Skeletal muscle tissue (tissue), 3 donors: ENCODE measurements at regions not wholly inside any gene's neighbourhood (a gene's known extent, or its start where the extent isn't known, plus 50 kb on each side); places are given as distances from the start of the nearest gene placed in this dataset.
"Not testable (repeated sequence)": the region's sequence is repeated elsewhere in the genome, so short reads cannot be mapped to it uniquely, and the experiment has no call there.

Experiments used
- H3K27ac ChIP-seq: one replicate; pipeline ENCODE4 v1.7.0; 2013; ENCODE audit warnings: mild to moderate bottlenecking, low read depth, low read length, inconsistent platforms
- H3K27me3 ChIP-seq, 3 donors: one replicate each; pipeline ENCODE4 v1.7.0; 2013; ENCODE audit warnings: low read length in 3 of 3; ENCODE audit not compliant: control insufficient read depth in 3 of 3, insufficient read depth in 3 of 3
- H3K36me3 ChIP-seq, 3 donors: one replicate each; pipeline ENCODE4 v1.7.0; 2013; ENCODE audit warnings: low read length in 3 of 3; ENCODE audit not compliant: control insufficient read depth in 3 of 3, insufficient read depth in 3 of 3
- H3K4me1 ChIP-seq, 3 donors: one replicate each; pipeline ENCODE4 v1.7.0; 2013; ENCODE audit warnings: low read length in 3 of 3, mild to moderate bottlenecking in 3 of 3; ENCODE audit not compliant: control insufficient read depth in 3 of 3, insufficient read depth in 3 of 3
- H3K4me3 ChIP-seq, 3 donors: one replicate each; pipeline ENCODE4 v1.7.0; 2013; ENCODE audit warnings: low read length in 3 of 3
- H3K9ac ChIP-seq, 3 donors: one replicate each; pipeline ENCODE4 v1.7.0; 2013; ENCODE audit warnings: low read length in 3 of 3, mild to moderate bottlenecking in 3 of 3, moderate library complexity in 2 of 3, low read depth in 1 of 3
- H3K9me3 ChIP-seq, 3 donors: one replicate each; pipeline ENCODE4 v1.7.0; 2013; ENCODE audit warnings: low read length in 3 of 3; ENCODE audit not compliant: control insufficient read depth in 3 of 3
- donor health status: Osteomylitis.

DNA sequence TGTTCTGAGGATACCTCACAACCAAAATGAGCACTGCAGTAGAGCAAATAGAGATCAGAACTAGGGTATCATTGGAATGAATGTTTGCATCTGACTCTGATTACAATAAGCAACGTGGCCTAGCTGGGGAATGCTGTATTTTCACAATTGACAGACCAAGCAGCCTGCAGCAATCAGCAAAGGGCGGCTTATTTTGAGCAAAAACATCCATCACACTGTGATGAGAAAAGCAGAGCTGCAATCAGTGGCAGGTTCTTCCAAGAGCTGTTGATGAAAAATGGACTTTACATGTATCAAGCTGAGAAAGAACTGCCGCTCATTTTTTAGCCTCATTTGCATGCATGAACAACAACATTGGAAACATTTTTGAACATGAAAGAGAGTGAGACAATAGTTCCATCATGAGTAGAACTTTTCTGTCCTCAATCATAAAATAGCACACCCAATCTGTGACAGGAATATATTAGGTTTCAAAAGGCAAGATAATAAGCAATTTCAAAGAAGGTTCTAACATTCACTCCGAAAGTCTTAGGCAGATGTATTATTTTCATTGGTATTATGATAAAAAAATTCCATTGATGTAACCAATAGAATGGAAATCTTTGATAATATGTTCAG is 249.7 kb upstream of the FBXO33 start:
- no peak overlapping the region for H3K9ac ChIP-seq
- H3K36me3 ChIP-seq = no peaks in the 10 kb centered on the region
- no peak overlapping the region for H3K27ac ChIP-seq
- no peaks in the 10 kb centered on the region for H3K9me3 ChIP-seq
- H3K4me3 ChIP-seq = no peak overlapping the region
- no peaks in the 10 kb centered on the region for H3K4me1 ChIP-seq
- no peaks in the 10 kb centered on the region for H3K27me3 ChIP-seq

DNA sequence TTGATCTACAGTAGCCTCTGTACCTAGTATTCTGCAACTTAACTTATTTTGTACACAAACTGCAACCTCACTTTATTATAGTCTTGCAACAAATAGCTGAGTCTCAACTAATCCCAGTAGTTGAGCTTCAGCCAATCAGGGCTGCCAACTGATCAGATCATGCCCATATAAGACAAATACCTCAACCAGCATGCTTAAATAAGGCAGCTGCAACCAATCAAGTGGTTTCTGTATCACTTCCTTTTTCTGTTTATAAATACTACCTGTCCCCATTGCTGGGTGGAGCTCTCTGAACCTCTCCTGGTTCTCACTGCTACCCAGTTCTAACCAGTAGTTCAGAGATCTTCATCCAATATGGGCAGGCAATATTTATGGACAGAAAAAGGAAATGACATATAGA is 248.5 kb upstream of the FBXO33 start:
- H3K27ac ChIP-seq = no peak overlapping the region
- H3K36me3 ChIP-seq = no peaks in the 10 kb centered on the region
- H3K4me3 ChIP-seq = no peak overlapping the region
- H3K4me1 ChIP-seq = no peaks in the 10 kb centered on the region
- no peaks in the 10 kb centered on the region for H3K9me3 ChIP-seq
- H3K9ac ChIP-seq = no peak overlapping the region
- no peaks in the 10 kb centered on the region for H3K27me3 ChIP-seq

DNA sequence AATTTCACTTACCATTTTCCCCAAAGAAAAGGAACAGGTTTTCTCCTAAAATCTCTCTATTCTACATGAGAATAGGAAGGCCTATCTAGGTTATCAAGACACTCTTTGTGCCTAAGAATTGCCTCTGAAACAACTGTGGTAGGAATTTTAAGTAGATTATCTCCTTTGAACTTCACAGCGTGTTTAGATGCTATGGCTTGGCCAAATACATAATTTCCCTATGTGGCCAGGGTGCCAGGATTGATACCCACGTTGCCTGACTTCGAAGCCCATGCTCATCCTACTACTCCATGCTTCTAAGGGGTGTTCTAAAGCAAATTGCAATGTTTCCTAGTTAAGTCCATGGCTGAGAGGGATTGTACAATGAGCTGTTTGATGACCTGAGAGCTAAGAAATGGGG is 241.5 kb upstream of the FBXO33 start:
- no peak overlapping the region for H3K9ac ChIP-seq
- no peak overlapping the region for H3K27ac ChIP-seq
- no peaks in the 10 kb centered on the region for H3K9me3 ChIP-seq
- no peaks in the 10 kb centered on the region for H3K4me1 ChIP-seq
- no peaks in the 10 kb centered on the region for H3K27me3 ChIP-seq
- no peak overlapping the region for H3K4me3 ChIP-seq
- H3K36me3 ChIP-seq = no peaks in the 10 kb centered on the region

DNA sequence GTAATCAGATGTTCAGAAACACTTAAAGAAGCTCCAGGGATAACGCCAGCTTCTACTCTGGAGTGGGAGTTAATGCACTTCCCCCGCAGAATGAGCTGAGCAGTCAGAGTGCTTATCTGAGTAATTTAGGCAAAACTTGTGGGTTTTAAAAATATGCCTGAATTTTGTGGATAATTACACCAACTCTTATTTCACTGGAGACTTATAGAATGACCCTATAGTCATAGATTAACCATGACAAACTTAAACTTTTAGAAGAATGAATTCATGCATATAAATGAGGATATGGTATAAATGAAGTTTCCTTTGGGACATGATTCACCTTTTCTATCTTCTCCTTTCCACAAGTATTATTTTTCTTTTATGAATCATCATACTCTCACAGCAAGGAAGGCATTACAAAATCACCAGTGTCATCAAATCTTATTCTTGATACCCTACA is 241.1 kb upstream of the FBXO33 start:
- H3K27me3 ChIP-seq = no peaks in the 10 kb centered on the region
- no peaks in the 10 kb centered on the region for H3K9me3 ChIP-seq

DNA sequence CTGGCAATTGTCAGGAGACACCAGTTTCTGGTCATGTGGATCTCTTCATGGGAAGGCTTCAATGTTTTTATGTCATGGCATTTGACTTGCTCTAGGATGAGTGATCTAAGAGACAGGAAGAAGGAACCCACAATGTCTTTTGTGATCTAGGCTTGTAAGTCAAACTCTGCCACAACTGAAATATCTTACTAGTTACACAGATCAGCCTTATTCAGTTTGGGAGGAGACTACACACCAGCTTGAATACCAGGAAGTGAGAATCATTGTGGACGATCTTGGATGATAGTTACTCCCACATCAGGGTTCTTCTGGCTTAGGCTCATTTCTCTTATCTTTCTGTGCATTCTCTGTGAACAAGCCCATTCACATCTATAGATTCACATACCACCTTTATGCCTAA is 236.2 kb upstream of the FBXO33 start:
- H3K4me3 ChIP-seq = no peak overlapping the region
- H3K4me1 ChIP-seq = no peaks in the 10 kb centered on the region
- no peaks in the 10 kb centered on the region for H3K36me3 ChIP-seq
- H3K9ac ChIP-seq = no peak overlapping the region
- no peaks in the 10 kb centered on the region for H3K27me3 ChIP-seq
- no peaks in the 10 kb centered on the region for H3K9me3 ChIP-seq
- no peak overlapping the region for H3K27ac ChIP-seq

More for the DNA sequence above, 241.1 kb upstream of the FBXO33 start:
- no peak overlapping the region for H3K4me3 ChIP-seq
- H3K9ac ChIP-seq = no peak overlapping the region
- no peak overlapping the region for H3K27ac ChIP-seq
- H3K36me3 ChIP-seq = no peaks in the 10 kb centered on the region
- no peaks in the 10 kb centered on the region for H3K4me1 ChIP-seq

DNA sequence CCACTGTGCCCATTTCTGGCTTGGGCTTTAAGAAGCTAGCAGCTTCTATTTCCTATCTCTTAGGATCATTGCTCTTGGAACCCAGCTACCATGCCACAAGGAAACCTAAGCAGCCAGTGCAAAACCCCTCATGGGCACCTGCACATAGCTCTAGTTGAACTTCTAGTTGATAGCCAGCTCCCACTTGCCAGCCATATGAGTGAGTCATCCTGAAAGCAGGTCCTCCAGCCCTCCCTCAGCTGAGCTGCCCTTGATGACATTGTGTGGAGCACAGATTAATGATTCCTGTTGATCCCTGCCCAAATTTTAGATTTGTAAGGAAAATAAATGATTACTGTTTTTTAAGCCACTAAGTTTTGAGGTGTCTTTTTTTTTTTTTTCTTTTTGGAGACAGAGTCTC is 234.2 kb upstream of the FBXO33 start:
- Histone ChIP-seq H3K9me3 (no peaks in the 10 kb centered on the region), H3K36me3 (no peaks in the 10 kb centered on the region), H3K4me1 (no peaks in the 10 kb centered on the region), H3K9ac (no peak overlapping the region), H3K27ac (no peak overlapping the region), H3K27me3 (no peaks in the 10 kb centered on the region), H3K4me3 (no peak overlapping the region)

DNA sequence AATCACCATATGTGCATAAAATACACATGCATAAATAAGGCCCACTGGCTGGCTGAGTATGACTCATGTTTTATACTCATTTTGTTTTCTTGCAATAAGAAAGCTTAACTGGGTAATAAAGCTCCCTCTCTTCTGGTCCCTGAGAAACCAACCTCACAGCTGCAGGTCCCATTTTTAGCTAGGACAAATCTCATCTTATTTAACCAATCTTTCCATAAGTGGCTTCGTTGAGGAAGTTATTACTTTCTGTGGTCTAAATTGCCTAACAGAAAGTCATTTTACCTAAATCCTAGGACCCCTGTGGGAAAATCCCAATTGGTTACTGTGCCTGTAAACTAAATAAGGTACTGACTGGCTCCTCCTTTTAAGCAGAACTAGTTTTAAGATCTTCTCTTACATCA is 232.8 kb upstream of the FBXO33 start:
- H3K27me3 ChIP-seq = no peaks in the 10 kb centered on the region
- H3K27ac ChIP-seq = no peak overlapping the region
- no peak overlapping the region for H3K9ac ChIP-seq
- H3K4me3 ChIP-seq = no peak overlapping the region
- H3K4me1 ChIP-seq = no peaks in the 10 kb centered on the region
- no peaks in the 10 kb centered on the region for H3K9me3 ChIP-seq
- H3K36me3 ChIP-seq = no peaks in the 10 kb centered on the region

DNA sequence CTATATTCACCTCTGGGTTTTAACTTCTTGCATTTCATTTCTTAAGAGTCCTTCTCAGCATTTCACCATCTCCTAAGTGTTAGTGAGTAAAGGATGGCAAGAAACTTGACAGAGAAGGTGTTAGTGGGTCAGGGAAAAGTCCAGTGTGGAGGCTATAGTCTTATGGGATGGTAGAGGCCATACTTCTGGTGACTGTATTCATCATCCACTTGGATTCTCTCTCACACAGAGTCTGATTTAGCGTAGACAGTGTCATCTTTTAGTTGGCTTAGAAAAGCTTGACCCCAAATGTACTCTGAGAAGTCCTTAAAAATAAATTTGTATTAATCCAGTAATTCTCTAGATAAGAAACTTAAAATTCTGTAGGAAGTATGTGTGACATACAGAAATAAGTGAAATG is 232.4 kb upstream of the FBXO33 start:
- no peaks in the 10 kb centered on the region for H3K27me3 ChIP-seq
- no peaks in the 10 kb centered on the region for H3K4me1 ChIP-seq
- H3K36me3 ChIP-seq = no peaks in the 10 kb centered on the region
- H3K4me3 ChIP-seq = no peak overlapping the region
- H3K9me3 ChIP-seq = no peaks in the 10 kb centered on the region
- H3K9ac ChIP-seq = no peak overlapping the region
- no peak overlapping the region for H3K27ac ChIP-seq

DNA sequence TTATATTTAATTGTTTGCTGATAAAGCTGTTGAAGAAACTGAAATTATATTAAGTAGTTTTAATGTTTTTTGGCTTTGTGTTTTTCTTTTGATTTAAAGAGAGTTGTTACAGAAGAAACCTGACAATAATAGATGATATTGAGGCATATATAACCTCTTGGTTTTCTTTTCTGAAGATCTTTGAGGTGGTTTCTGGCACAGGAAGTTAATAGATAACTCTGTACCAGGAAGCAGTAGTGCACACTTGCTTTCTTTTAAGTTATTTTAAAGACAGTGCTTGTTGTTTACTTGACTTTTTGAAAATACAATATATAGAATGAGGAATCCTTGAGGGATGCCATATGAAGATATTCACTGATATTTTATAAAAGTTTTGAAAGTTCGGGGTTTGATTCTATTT is 209.0 kb upstream of the FBXO33 start:
- H3K36me3 ChIP-seq = no peaks in the 10 kb centered on the region
- no peak overlapping the region for H3K9ac ChIP-seq
- H3K4me1 ChIP-seq = no peaks in the 10 kb centered on the region
- no peaks in the 10 kb centered on the region for H3K27me3 ChIP-seq
- H3K9me3 ChIP-seq = no peaks in the 10 kb centered on the region
- H3K4me3 ChIP-seq = no peak overlapping the region
- no peak overlapping the region for H3K27ac ChIP-seq

DNA sequence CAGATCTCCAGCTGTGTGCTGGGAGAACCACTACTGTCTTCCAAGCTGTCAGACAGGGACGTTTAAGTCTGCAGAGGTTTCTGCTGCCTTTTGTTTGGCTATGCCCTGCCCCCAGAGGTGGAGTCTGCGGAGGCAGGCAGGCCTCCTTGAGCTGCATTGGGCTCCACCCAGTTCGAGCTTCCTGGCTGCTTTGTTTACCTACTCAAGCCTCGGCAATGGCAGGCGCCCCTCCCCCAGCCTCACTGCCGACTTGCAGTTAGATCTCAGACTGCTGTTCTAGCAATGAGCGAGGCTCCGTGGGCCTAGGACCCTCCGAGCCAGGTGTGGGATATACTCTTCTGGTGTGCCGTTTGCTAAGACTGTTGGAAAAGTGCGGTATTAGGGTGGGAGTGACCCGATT is 206.8 kb upstream of the FBXO33 start:
- not testable (repeated sequence) for H3K27ac ChIP-seq, H3K27me3 ChIP-seq, H3K9ac ChIP-seq, H3K9me3 ChIP-seq, H3K4me3 ChIP-seq, H3K36me3 ChIP-seq, H3K4me1 ChIP-seq

DNA sequence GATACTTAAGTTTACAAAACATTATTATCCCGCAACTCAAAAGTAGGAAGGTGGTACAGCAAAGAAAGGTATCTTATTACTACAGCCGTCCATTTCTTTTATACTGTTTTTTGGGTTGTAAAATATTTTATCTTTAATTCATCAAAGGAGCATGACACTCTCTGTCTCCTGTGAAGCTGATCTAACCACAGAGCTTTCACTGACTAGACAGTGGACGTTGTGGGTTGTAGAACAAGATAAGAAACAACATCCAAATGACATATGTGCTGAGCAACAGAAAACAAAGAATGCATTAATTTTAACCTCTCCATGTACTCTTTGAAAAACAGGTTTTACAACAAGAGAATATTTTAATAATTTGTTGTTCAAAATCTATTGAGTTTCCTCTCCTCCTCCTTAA is 195.9 kb upstream of the FBXO33 start:
- H3K36me3 ChIP-seq = no peaks in the 10 kb centered on the region
- no peak overlapping the region for H3K9ac ChIP-seq
- no peaks in the 10 kb centered on the region for H3K27me3 ChIP-seq
- no peaks in the 10 kb centered on the region for H3K9me3 ChIP-seq
- H3K27ac ChIP-seq = no peak overlapping the region
- H3K4me1 ChIP-seq = no peaks in the 10 kb centered on the region
- no peak overlapping the region for H3K4me3 ChIP-seq
